H1 (cell line): ENCODE measurements at regions not wholly inside any gene's neighbourhood (a gene's known extent, or its start where the extent isn't known, plus 50 kb on each side); places are given as distances from the start of the nearest gene placed in this dataset.

ENCODE experiments used
- CHD7 ChIP-seq: fragments of 300-600 bp; sonication (generic); IDR thresholded peaks from 2 replicates; pipeline ENCODE4 v1.7.1; 2012; ENCODE audit warnings: low read length, moderate library complexity, mild to moderate bottlenecking, inconsistent platforms; ENCODE audit not compliant: insufficient replicate concordance

- TF ChIP-seq CHD7 = no peak
Observed at GRCh38 chr4:138037696-138038095, 204.5 kb downstream of the SLC7A11 start (continued).
